NB4 (cell line): ENCODE measurements at regions not wholly inside any gene's neighbourhood (a gene's known extent, or its start where the extent isn't known, plus 50 kb on each side); places are given as distances from the start of the nearest gene placed in this dataset.

Source experiments
- MAX ChIP-seq: IDR thresholded peaks from 2 replicates; pipeline ENCODE4 v1.6.1; 2011; ENCODE audit warnings: low read depth, low read length
- MYC ChIP-seq: IDR thresholded peaks from 2 replicates; pipeline ENCODE4 v1.6.1; 2011; ENCODE audit warnings: low read depth, low read length
- POLR2A ChIP-seq: IDR thresholded peaks from 2 replicates; pipeline ENCODE4 v1.6.1; 2011; ENCODE audit warnings: mild to moderate bottlenecking; ENCODE audit not compliant: insufficient read length; ENCODE audit errors: extremely low read depth
- TF ChIP-seq, protein P1 (sequence below): IDR thresholded peaks from one replicate; pipeline ENCODE4 v1.5.1; 2012; ENCODE audit warnings: low read depth, low read length

DNA sequence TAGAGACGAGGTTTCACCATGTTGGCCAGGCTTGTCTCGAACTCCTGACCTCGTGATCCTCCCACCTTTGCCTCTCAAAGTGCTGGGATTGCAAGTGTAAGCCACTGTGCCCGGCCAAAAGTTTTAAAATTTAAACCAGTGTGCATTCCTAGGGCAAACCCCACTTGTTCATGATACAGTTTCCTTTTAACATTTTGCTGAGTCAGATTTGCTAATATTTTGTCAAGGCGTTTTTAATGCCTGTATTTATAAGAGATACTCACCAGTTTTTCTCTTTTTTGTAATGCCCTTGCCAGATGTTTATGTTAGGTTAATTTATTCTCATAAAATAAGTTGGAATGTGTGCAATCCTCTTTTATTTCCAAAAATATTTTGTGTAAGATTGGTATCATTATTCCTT, 927.4 kb downstream of the DNAJB9 start:
- TF ChIP-seq, protein P1, sequence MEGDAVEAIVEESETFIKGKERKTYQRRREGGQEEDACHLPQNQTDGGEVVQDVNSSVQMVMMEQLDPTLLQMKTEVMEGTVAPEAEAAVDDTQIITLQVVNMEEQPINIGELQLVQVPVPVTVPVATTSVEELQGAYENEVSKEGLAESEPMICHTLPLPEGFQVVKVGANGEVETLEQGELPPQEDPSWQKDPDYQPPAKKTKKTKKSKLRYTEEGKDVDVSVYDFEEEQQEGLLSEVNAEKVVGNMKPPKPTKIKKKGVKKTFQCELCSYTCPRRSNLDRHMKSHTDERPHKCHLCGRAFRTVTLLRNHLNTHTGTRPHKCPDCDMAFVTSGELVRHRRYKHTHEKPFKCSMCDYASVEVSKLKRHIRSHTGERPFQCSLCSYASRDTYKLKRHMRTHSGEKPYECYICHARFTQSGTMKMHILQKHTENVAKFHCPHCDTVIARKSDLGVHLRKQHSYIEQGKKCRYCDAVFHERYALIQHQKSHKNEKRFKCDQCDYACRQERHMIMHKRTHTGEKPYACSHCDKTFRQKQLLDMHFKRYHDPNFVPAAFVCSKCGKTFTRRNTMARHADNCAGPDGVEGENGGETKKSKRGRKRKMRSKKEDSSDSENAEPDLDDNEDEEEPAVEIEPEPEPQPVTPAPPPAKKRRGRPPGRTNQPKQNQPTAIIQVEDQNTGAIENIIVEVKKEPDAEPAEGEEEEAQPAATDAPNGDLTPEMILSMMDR = no peak
- no peak for TF ChIP-seq MYC
- TF ChIP-seq POLR2A = no peak
- TF ChIP-seq MAX = no peak
